Adrenal gland (tissue), 5 donors: ENCODE measurements at regions not wholly inside any gene's neighbourhood (a gene's known extent, or its start where the extent isn't known, plus 50 kb on each side); places are given as distances from the start of the nearest gene placed in this dataset.

Experiments
- CTCF ChIP-seq, 6 experiments: fragments of 450-650 bp in 4 of 6; fragments of 200-600 bp in 2 of 6; sonication (generic) in 1 of 6; IDR thresholded peaks; 1 replicate in 5 of 6; 2 replicates in 1 of 6; pipeline versions ENCODE4 v1.5.1 to v1.8.0; 2016 to 2021; ENCODE audit warnings: antibody characterized with exemption in 6 of 6, mild to moderate bottlenecking in 2 of 6, moderate library complexity in 1 of 6
- POLR2A ChIP-seq, 2 donors: fragments of 450-650 bp; IDR thresholded peaks; one replicate each; pipeline ENCODE4 v1.6.1; 2017; ENCODE audit warnings: antibody characterized with exemption in 2 of 2, mild to moderate bottlenecking in 2 of 2, moderate library complexity in 1 of 2
- donor health status: DM: no; HTN: no; CAD: no.

GRCh38 chr3:89576417-89576816, 469.0 kb downstream of the EPHA3 start:
- TF ChIP-seq CTCF (IDR thresholded peaks at IDR 0.05), result no peak
- TF ChIP-seq POLR2A (IDR thresholded peaks at IDR 0.05), result no peak
